ENCODE measurements at regions not wholly inside any gene's neighbourhood (a gene's known extent, or its start where the extent isn't known, plus 50 kb on each side); places are given as distances from the start of the nearest gene placed in this dataset.

GRCh38 chr9:73810585-73811215, 659.0 kb downstream of the ANXA1 start:
- H3K36me3 ChIP-seq: no peaks in the 10 kb centered on the region
- no peak for ATAC-seq
- DNase-seq: no peak
- no peak overlapping the region for H3K27ac ChIP-seq
- WGBS, 4 donors: 59 to 63% (median 61%) methylated on average over 3 of the region's 3 CpGs
- no peak overlapping the region for H3K4me3 ChIP-seq
- intact Hi-C loops (cut with DNase I): no loop called here
- TF ChIP-seq POLR2A (IDR thresholded peaks at IDR 0.05) (no peak), CTCF (IDR thresholded peaks at IDR 0.05) (no peak)
- no peaks in the 10 kb centered on the region for H3K9me3 ChIP-seq
- H3K27me3 ChIP-seq: no peaks in the 10 kb centered on the region
- no peaks in the 10 kb centered on the region for H3K4me1 ChIP-seq

DNA sequence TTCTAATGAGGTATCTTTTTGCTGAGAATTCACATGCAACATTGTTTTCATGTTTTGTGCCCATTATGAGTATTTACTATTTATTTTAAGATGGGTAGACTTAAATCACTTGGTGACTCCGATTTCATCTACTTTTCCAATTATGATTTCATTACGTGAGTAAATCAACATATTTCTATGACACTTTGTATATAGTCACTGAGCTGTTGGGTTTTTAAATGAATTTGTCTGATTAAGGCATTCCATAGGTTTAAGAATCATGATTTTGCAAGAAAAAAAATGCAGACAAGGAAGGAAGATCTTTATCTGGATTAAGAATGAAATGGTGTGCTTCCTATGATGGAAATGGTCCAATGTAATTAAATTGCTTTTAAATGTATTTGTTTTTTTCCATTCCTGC, 661.9 kb downstream of the ANXA1 start:
- ATAC-seq (no peak), DNase-seq (no peak)
- H3K9me3 ChIP-seq: no peaks in the 10 kb centered on the region
- no peaks in the 10 kb centered on the region for H3K4me1 ChIP-seq
- no peak for TF ChIP-seq CTCF (IDR thresholded peaks at IDR 0.05)
- TF ChIP-seq POLR2A (IDR thresholded peaks at IDR 0.05): no peak
- WGBS, 4 donors: 76 to 90% (median 82%) methylated on average over 2 of the region's 2 CpGs
- no peaks in the 10 kb centered on the region for H3K36me3 ChIP-seq
- no peak overlapping the region for H3K27ac ChIP-seq
- no peak overlapping the region for H3K4me3 ChIP-seq
- no peaks in the 10 kb centered on the region for H3K27me3 ChIP-seq
- intact Hi-C loops (cut with DNase I): no loop called here

- TF ChIP-seq CTCF (IDR thresholded peaks at IDR 0.05): no peak
- no peak for TF ChIP-seq POLR2A (IDR thresholded peaks at IDR 0.05)
- intact Hi-C loops (cut with DNase I): no loop called here
- ATAC-seq: no peak
These were observed 665.2 kb downstream of the ANXA1 start for GRCh38 chr9:73816905-73817304.

GRCh38 chr9:73824671-73825070, 672.5 kb upstream of the RORB start:
- 42 to 59% (median 54%) methylated on average over 1 of the region's 1 CpG for WGBS, 4 donors
- Histone ChIP-seq H3K9me3 (no peaks in the 10 kb centered on the region), H3K27me3 (no peaks in the 10 kb centered on the region), H3K4me1 (no peaks in the 10 kb centered on the region), H3K27ac (no peak overlapping the region), H3K36me3 (no peaks in the 10 kb centered on the region), H3K4me3 (no peak overlapping the region)
- DNase-seq (no peak), ATAC-seq (no peak)
- TF ChIP-seq POLR2A (IDR thresholded peaks at IDR 0.05) (no peak), CTCF (IDR thresholded peaks at IDR 0.05) (no peak)
- intact Hi-C loops (cut with DNase I): no loop called here

More at GRCh38 chr9:73816905-73817304, 665.2 kb downstream of the ANXA1 start:
- no peaks in the 10 kb centered on the region for H3K4me1 ChIP-seq
- WGBS, 4 donors: 60 to 67% (median 64%) methylated on average over 12 of the region's 12 CpGs
- no peak overlapping the region for H3K27ac ChIP-seq
- DNase-seq: no peak
- H3K36me3 ChIP-seq: no peaks in the 10 kb centered on the region
- H3K9me3 ChIP-seq: no peaks in the 10 kb centered on the region
- no peaks in the 10 kb centered on the region for H3K27me3 ChIP-seq
- H3K4me3 ChIP-seq: no peak overlapping the region

Data from heart left ventricle (tissue), 16 donors.